ENCODE measurements at regions not wholly inside any gene's neighbourhood (a gene's known extent, or its start where the extent isn't known, plus 50 kb on each side); places are given as distances from the start of the nearest gene placed in this dataset.

- TF ChIP-seq CTCF (IDR thresholded peaks at IDR 0.05) (no peak), POLR2A (IDR thresholded peaks at IDR 0.05) (no peak)
These were observed 389.8 kb upstream of the KCNMB2 start for GRCh38 chr3:178146406-178146831.

Measured in breast epithelium (tissue), 3 donors.